HL-60 (cell line): ENCODE measurements at regions not wholly inside any gene's neighbourhood (a gene's known extent, or its start where the extent isn't known, plus 50 kb on each side); places are given as distances from the start of the nearest gene placed in this dataset.

Experiments
- POLR2AphosphoS5 ChIP-seq: IDR thresholded peaks from 2 replicates; pipeline ENCODE4 v1.6.1; 2012; ENCODE audit warnings: low read depth
- TF ChIP-seq, protein P1 (sequence below): IDR thresholded peaks from one replicate; pipeline ENCODE4 v1.5.1; 2011; ENCODE audit warnings: low read length, control low read depth, inconsistent platforms; ENCODE audit not compliant: insufficient read depth

DNA sequence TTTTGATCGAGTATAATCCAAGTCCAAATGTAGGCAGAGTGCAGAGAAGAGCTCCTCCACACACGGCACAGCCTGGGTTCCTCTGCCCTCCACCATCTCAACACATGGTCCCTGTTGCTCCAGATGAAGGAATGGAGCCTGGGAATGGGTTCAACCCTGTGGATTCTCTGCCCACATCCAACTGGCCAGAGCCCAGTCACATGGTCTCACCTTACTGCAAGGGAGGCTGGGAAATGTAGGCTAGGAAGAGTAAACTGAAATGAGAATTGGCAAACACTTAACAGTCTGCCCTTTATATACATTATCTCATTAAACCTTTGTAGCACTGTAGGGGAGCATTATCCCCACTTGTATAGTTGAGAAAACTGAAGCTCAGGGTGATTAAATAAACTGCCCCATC lies 60.1 kb upstream of the RAB4A start:
- TF ChIP-seq, protein P1, sequence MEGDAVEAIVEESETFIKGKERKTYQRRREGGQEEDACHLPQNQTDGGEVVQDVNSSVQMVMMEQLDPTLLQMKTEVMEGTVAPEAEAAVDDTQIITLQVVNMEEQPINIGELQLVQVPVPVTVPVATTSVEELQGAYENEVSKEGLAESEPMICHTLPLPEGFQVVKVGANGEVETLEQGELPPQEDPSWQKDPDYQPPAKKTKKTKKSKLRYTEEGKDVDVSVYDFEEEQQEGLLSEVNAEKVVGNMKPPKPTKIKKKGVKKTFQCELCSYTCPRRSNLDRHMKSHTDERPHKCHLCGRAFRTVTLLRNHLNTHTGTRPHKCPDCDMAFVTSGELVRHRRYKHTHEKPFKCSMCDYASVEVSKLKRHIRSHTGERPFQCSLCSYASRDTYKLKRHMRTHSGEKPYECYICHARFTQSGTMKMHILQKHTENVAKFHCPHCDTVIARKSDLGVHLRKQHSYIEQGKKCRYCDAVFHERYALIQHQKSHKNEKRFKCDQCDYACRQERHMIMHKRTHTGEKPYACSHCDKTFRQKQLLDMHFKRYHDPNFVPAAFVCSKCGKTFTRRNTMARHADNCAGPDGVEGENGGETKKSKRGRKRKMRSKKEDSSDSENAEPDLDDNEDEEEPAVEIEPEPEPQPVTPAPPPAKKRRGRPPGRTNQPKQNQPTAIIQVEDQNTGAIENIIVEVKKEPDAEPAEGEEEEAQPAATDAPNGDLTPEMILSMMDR = no peak
- no peak for TF ChIP-seq POLR2AphosphoS5
